ENCODE measurements at regions not wholly inside any gene's neighbourhood (a gene's known extent, or its start where the extent isn't known, plus 50 kb on each side); places are given as distances from the start of the nearest gene placed in this dataset.

GRCh38 chr11:81477277-81477676 lies 1256.4 kb downstream of the FAM181B start:
- no peak for TF ChIP-seq BHLHE40 (IDR thresholded peaks at IDR 0.05; ENCODE audit: low read depth, low read length)
- TF ChIP-seq CTCF (conservative IDR thresholded peaks at IDR 0.05; ENCODE audit: low read depth, low read length): no peak
- TF ChIP-seq POLR2A (IDR thresholded peaks at IDR 0.05; ENCODE audit: low read depth, low read length): no peak
- no peak for TF ChIP-seq MAZ (IDR thresholded peaks at IDR 0.05; ENCODE audit: borderline replicate concordance, low read depth, low read length)
- TF ChIP-seq SMC3 (IDR thresholded peaks at IDR 0.05; ENCODE audit: low read depth, low read length): no peak
- no peak for TF ChIP-seq RAD21 (IDR thresholded peaks at IDR 0.05; ENCODE audit: low read length)
- no peak for TF ChIP-seq RCOR1 (IDR thresholded peaks at IDR 0.05; ENCODE audit: insufficient replicate concordance, low read length)
- TF ChIP-seq ELK1 (IDR thresholded peaks at IDR 0.05; ENCODE audit: borderline replicate concordance, low read depth, low read length): no peak
- TF ChIP-seq CHD1 (IDR thresholded peaks at IDR 0.05; ENCODE audit: low read depth, low read length): no peak
- TF ChIP-seq FOS (IDR thresholded peaks at IDR 0.05; ENCODE audit: low read depth, low read length): no peak
- TF ChIP-seq RFX5 (IDR thresholded peaks at IDR 0.05; ENCODE audit: low read depth, low read length): no peak
- no peak for TF ChIP-seq USF2 (IDR thresholded peaks at IDR 0.05; ENCODE audit: low read depth, low read length)
- TF ChIP-seq MXI1 (IDR thresholded peaks at IDR 0.05; ENCODE audit: borderline replicate concordance, low read depth, low read length): no peak
